Uterus (tissue), 3 donors: ENCODE measurements at regions not wholly inside any gene's neighbourhood (a gene's known extent, or its start where the extent isn't known, plus 50 kb on each side); places are given as distances from the start of the nearest gene placed in this dataset.

Experiments used
- DNase-seq, 2 donors: peaks; one replicate each; pipeline ENCODE4 v3.0.0-alpha.2; 2019 to 2020
- H3K27ac ChIP-seq, 2 donors: fragments of 200-600 bp; sonication (generic); 1 replicate in 1 of 2; 2 replicates in 1 of 2; pipeline ENCODE4 v1.5.1; 2016 to 2018
- H3K27me3 ChIP-seq, 2 donors: fragments of 200-600 bp; sonication (generic); one replicate each; pipeline ENCODE4 v1.5.1; 2018 to 2019; ENCODE audit warnings: control low read depth in 1 of 2
- H3K36me3 ChIP-seq, 2 donors: fragments of 200-600 bp; sonication (generic); one replicate each; pipeline ENCODE4 v1.5.1; 2019; ENCODE audit warnings: control low read depth in 1 of 2
- H3K4me1 ChIP-seq, 2 donors: fragments of 200-600 bp; sonication (generic); one replicate each; pipeline ENCODE4 v1.5.1; 2018 to 2019; ENCODE audit warnings: control low read depth in 1 of 2
- H3K4me3 ChIP-seq, 2 donors: fragments of 200-600 bp; sonication (generic); 1 replicate in 1 of 2; 2 replicates in 1 of 2; pipeline ENCODE4 v1.5.1; 2018 to 2019; ENCODE audit warnings: mild to moderate bottlenecking in 1 of 2
- H3K9me3 ChIP-seq, 2 donors: fragments of 200-600 bp; sonication (generic); one replicate each; pipeline ENCODE4 v1.5.1; 2019; ENCODE audit warnings: control low read depth in 1 of 2
- CTCF ChIP-seq, 4 experiments: fragments of 200-600 bp in 2 of 4; fragments of 450-650 bp in 2 of 4; sonication (generic) in 2 of 4; IDR thresholded peaks; one replicate each; pipeline ENCODE4 v1.5.1; 2016 to 2019; ENCODE audit warnings: antibody characterized with exemption in 4 of 4, mild to moderate bottlenecking in 2 of 4, moderate library complexity in 1 of 4
- POLR2A ChIP-seq, 2 donors: fragments of 450-650 bp; IDR thresholded peaks; one replicate each; pipeline ENCODE4 v1.6.1; 2016; ENCODE audit warnings: antibody characterized with exemption in 2 of 2, mild to moderate bottlenecking in 1 of 2, moderate library complexity in 1 of 2
- intact Hi-C: fragments of 100-400 bp; cut with DNase I; formaldehyde crosslinking; loops from one replicate; pipeline ENCODE4 v1.15.1; 2023; ENCODE audit warnings: low total_unique reads
- donor health status: DM: yes; HTN: yes; CAD: no.

GRCh38 chr7:428387-428786 is 91.3 kb downstream of the PDGFA start:
- Histone ChIP-seq H3K27ac (no peak overlapping the region), H3K9me3 (no peaks in the 10 kb centered on the region), H3K36me3 (no peaks in the 10 kb centered on the region), H3K4me1 (no peaks in the 10 kb centered on the region), H3K4me3 (no peak overlapping the region), H3K27me3 (no peaks in the 10 kb centered on the region)
- no peak for DNase-seq
- no peak for TF ChIP-seq CTCF (IDR thresholded peaks at IDR 0.05)
- TF ChIP-seq POLR2A (IDR thresholded peaks at IDR 0.05) = no peak
- intact Hi-C loops = no loop called here

GRCh38 chr7:428927-429827 is 90.5 kb downstream of the PDGFA start:
- TF ChIP-seq CTCF (IDR thresholded peaks at IDR 0.05) (no peak), POLR2A (IDR thresholded peaks at IDR 0.05) (no peak)
- no peak for DNase-seq
- Histone ChIP-seq H3K36me3 (no peaks in the 10 kb centered on the region), H3K9me3 (no peaks in the 10 kb centered on the region), H3K27me3 (no peaks in the 10 kb centered on the region), H3K4me3 (no peak overlapping the region), H3K27ac (no peak overlapping the region), H3K4me1 (no peaks in the 10 kb centered on the region)
- intact Hi-C loops = no loop called here

GRCh38 chr7:429828-430180 is 89.8 kb downstream of the PDGFA start:
- intact Hi-C loops = no loop called here
- Histone ChIP-seq H3K36me3 (no peaks in the 10 kb centered on the region), H3K9me3 (no peaks in the 10 kb centered on the region), H3K4me1 (no peaks in the 10 kb centered on the region), H3K27ac (no peak overlapping the region), H3K27me3 (no peaks in the 10 kb centered on the region), H3K4me3 (no peak overlapping the region)
- DNase-seq = no peak
- TF ChIP-seq POLR2A (IDR thresholded peaks at IDR 0.05) = no peak
- no peak for TF ChIP-seq CTCF (IDR thresholded peaks at IDR 0.05)

GRCh38 chr7:431041-431440 is 88.6 kb downstream of the PDGFA start:
- TF ChIP-seq POLR2A (IDR thresholded peaks at IDR 0.05) (no peak), CTCF (IDR thresholded peaks at IDR 0.05) (no peak)

GRCh38 chr7:431658-432111 is 88.0 kb downstream of the PDGFA start:
- Histone ChIP-seq H3K27me3 (no peaks in the 10 kb centered on the region), H3K36me3 (no peaks in the 10 kb centered on the region), H3K27ac (no peak overlapping the region), H3K4me1 (no peaks in the 10 kb centered on the region), H3K4me3 (no peak overlapping the region), H3K9me3 (no peaks in the 10 kb centered on the region)
- intact Hi-C loops = no loop called here
- TF ChIP-seq POLR2A (IDR thresholded peaks at IDR 0.05) (no peak), CTCF (IDR thresholded peaks at IDR 0.05) (no peak)
- DNase-seq = no peak

More at GRCh38 chr7:431041-431440, 88.6 kb downstream of the PDGFA start:
- H3K9me3 ChIP-seq = no peaks in the 10 kb centered on the region
- no peak overlapping the region for H3K27ac ChIP-seq
- no peak for DNase-seq
- H3K4me1 ChIP-seq = no peaks in the 10 kb centered on the region
- intact Hi-C loops = no loop called here
- H3K36me3 ChIP-seq = no peaks in the 10 kb centered on the region
- H3K4me3 ChIP-seq = no peak overlapping the region
- H3K27me3 ChIP-seq = no peaks in the 10 kb centered on the region
